K562 (cell line): ENCODE measurements at regions not wholly inside any gene's neighbourhood (a gene's known extent, or its start where the extent isn't known, plus 50 kb on each side); places are given as distances from the start of the nearest gene placed in this dataset.

Source experiments
- HOMEZ ChIP-seq: fragments of 250-450 bp; sonication (Bioruptor Pico); IDR thresholded peaks from 2 replicates; pipeline ENCODE4 v1.4.0; 2020; ENCODE audit warnings: mild to moderate bottlenecking, moderate library complexity
- MXI1 ChIP-seq: IDR thresholded peaks from 2 replicates; pipeline ENCODE4 v1.6.1; 2011; ENCODE audit warnings: low read depth, mild to moderate bottlenecking, improper control_type of control experiment, low read length
- NEUROD1 ChIP-seq: fragments of 150-350 bp; IDR thresholded peaks from 2 replicates; pipeline ENCODE4 v1.6.1; 2014; ENCODE audit warnings: borderline replicate concordance, low read length, low read depth; ENCODE audit not compliant: partially characterized antibody
- NFIC ChIP-seq: fragments of 450-650 bp; IDR thresholded peaks from 2 replicates; pipeline ENCODE4 v1.6.1; 2017; ENCODE audit warnings: mild to moderate bottlenecking, inconsistent platforms
- SP1 ChIP-seq: sonication (generic); formaldehyde crosslinking; IDR thresholded peaks from 2 replicates; pipeline ENCODE4 v1.8.1; 2022; ENCODE audit warnings: mild to moderate bottlenecking, missing genetic modification reagents
- THRA ChIP-seq: fragments of 450-650 bp; IDR thresholded peaks from 2 replicates; pipeline ENCODE4 v1.6.1; 2017; ENCODE audit warnings: mild to moderate bottlenecking, moderate library complexity
- ZBTB11 ChIP-seq, 3 experiments: fragments of 200-800 bp in 1 of 3; fragments of 250-450 bp in 1 of 3; fragments of 450-650 bp in 1 of 3; sonication (Bioruptor Pico) in 1 of 3; sonication (Bioruptor generic) in 1 of 3; formaldehyde crosslinking in 1 of 3; IDR thresholded peaks; 2 replicates each; pipeline versions ENCODE4 v1.6.1 to v1.8.0; 2016 to 2022; ENCODE audit warnings: mild to moderate bottlenecking in 2 of 3, missing genetic modification characterization in 2 of 3, missing compliant biosample characterization in 1 of 3, moderate library complexity in 1 of 3
- ZFP1 ChIP-seq: fragments of 450-650 bp; formaldehyde crosslinking; IDR thresholded peaks from 2 replicates; pipeline ENCODE4 v1.4.0; 2020; ENCODE audit warnings: mild to moderate bottlenecking, mixed read lengths

- TF ChIP-seq ZFP1 (no peak), NEUROD1 (no peak), ZBTB11 (CRISPR knock-in tag; IDR thresholded peaks at IDR 0.05) (no peak), THRA (no peak), SP1 (no peak), MXI1 (no peak), HOMEZ (CRISPR knock-in tag) (no peak), NFIC (no peak)
Measured at GRCh38 chr13:34701919-34702318, 240.2 kb upstream of the NBEA start.
